ENCODE measurements at regions not wholly inside any gene's neighbourhood (a gene's known extent, or its start where the extent isn't known, plus 50 kb on each side); places are given as distances from the start of the nearest gene placed in this dataset.

DNA sequence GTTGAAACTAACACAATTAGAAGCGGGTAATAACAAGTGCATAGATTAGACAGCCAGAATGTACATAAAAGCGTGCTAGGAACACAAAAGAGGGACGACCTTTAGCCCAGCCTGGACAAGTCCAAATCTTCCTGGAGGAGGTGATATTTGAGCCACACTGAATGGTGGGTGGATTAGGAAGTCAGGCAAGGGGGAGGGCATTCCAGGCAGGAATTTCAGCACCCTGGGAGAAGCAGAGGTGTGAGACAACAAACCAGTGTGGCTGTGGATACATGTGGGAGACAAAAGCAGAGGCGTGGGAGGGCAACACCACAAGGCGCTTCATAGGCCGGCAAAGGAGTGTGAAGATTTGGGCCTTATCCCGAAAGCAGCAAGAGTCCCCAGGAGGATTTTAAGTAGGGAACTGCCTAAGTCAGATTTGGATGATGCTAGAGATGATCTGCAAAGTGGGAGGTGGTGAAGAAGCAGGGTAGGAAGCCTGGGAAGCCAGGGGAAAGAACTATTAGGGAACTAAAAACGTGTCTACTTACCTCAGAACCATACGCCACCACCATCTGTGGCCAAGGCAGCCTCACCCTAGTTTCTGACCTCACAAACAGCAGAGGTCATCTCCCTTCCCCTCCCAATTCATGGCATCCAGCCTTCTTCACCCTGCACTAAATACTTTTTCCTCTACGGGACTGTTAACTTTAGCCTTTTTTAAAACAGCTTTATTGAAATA lies 81.8 kb downstream of the GLUL start:
- TF ChIP-seq, protein P1, sequence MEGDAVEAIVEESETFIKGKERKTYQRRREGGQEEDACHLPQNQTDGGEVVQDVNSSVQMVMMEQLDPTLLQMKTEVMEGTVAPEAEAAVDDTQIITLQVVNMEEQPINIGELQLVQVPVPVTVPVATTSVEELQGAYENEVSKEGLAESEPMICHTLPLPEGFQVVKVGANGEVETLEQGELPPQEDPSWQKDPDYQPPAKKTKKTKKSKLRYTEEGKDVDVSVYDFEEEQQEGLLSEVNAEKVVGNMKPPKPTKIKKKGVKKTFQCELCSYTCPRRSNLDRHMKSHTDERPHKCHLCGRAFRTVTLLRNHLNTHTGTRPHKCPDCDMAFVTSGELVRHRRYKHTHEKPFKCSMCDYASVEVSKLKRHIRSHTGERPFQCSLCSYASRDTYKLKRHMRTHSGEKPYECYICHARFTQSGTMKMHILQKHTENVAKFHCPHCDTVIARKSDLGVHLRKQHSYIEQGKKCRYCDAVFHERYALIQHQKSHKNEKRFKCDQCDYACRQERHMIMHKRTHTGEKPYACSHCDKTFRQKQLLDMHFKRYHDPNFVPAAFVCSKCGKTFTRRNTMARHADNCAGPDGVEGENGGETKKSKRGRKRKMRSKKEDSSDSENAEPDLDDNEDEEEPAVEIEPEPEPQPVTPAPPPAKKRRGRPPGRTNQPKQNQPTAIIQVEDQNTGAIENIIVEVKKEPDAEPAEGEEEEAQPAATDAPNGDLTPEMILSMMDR (IDR thresholded peaks at IDR 0.05; ENCODE audit: low read length) = no peak
- TF ChIP-seq EZH2 (IDR thresholded peaks at IDR 0.05; ENCODE audit: borderline replicate concordance, low read length) = no peak

All from OCI-LY1 (cell line).